ENCODE measurements at regions not wholly inside any gene's neighbourhood (a gene's known extent, or its start where the extent isn't known, plus 50 kb on each side); places are given as distances from the start of the nearest gene placed in this dataset.
"Not testable (repeated sequence)": the region's sequence is repeated elsewhere in the genome, so short reads cannot be mapped to it uniquely, and the experiment has no call there.

GRCh38 chr20:33923740-33924139 is 70.0 kb upstream of the RALY start:
- H3K4me3 ChIP-seq: no peak overlapping the region
- in situ Hi-C loops (cut with MboI; ENCODE audit: low pct_unique_long_range_greater_than_20kb in 2 of 9, low sequenced_read_pairs in 9 of 9, unreplicated experiment in 9 of 9): no loop called here
- ATAC-seq (replicated peaks in 6 of 8): peak in 4 of 8 experiments; percentile 60 to 96 (median 92)
- 0 to 83% (median 76%) methylated on average over 1 to 4 of the region's 4 CpGs; no CpG with 5 or more reads in 5 of the 10 experiments for WGBS, 10 experiments
- H3K4me1 ChIP-seq (replicated peaks in 1 of 2): peaks cover 6 to 11% of the 10 kb centered on the region in 2 donors
- H3K27ac ChIP-seq: no peak overlapping the region

GRCh38 chr20:33925867-33926266 is 67.8 kb upstream of the RALY start:
- H3K27ac ChIP-seq: no peak overlapping the region
- no peak for ATAC-seq (replicated peaks in 6 of 8)
- WGBS, 10 experiments: 30 to 100% (median 86%) methylated on average over 1 to 2 of the region's 2 CpGs; no CpG with 5 or more reads in 1 of the 10 experiments
- peaks cover 6 to 11% of the 10 kb centered on the region in 2 donors for H3K4me1 ChIP-seq (replicated peaks in 1 of 2)
- in situ Hi-C loops (cut with MboI; ENCODE audit: low pct_unique_long_range_greater_than_20kb in 2 of 9, low sequenced_read_pairs in 9 of 9, unreplicated experiment in 9 of 9): no loop called here
- H3K4me3 ChIP-seq: no peak overlapping the region

- in situ Hi-C loops (cut with MboI; ENCODE audit: low pct_unique_long_range_greater_than_20kb in 2 of 9, low sequenced_read_pairs in 9 of 9, unreplicated experiment in 9 of 9): no loop called here
- peaks cover 6 to 11% of the 10 kb centered on the region in 2 donors for H3K4me1 ChIP-seq (replicated peaks in 1 of 2)
- ATAC-seq (replicated peaks in 6 of 8): no peak
- H3K27ac ChIP-seq: no peak overlapping the region
- WGBS, 10 experiments: 67 to 100% (median 80%) methylated on average over 1 to 6 of the region's 7 CpGs; no CpG with 5 or more reads in 4 of the 10 experiments
- no peak overlapping the region for H3K4me3 ChIP-seq
Measured at GRCh38 chr20:33926425-33926824, 67.3 kb upstream of the RALY start.

DNA sequence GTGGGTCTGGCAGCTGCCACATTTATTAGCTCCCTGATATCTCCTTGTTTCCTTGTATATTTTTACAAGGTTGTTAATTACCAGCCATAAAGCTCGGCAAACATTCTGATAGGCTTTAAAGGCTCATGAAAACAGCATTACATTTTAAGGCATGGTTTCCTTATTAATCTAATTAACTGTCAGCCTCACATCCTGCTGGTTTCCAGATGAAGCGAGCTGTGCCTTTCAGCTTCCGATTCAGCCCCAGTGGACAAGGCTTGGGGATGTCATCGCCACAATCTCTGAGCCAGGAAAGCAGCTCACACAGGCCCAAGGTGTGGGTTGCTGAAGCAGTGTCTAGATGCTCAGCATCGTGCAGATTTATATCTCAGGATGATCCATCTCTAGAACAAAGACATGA is 66.0 kb upstream of the RALY start:
- 42 to 100% (median 82%) methylated on average over 1 to 4 of the region's 5 CpGs; no CpG with 5 or more reads in 5 of the 10 experiments for WGBS, 10 experiments
- in situ Hi-C loops (cut with MboI; ENCODE audit: low pct_unique_long_range_greater_than_20kb in 2 of 9, low sequenced_read_pairs in 9 of 9, unreplicated experiment in 9 of 9): no loop called here
- Histone ChIP-seq H3K4me3 (no peak overlapping the region), H3K27ac (no peak overlapping the region), H3K4me1 (replicated peaks in 1 of 2) (peaks cover 6 to 11% of the 10 kb centered on the region in 2 donors)
- ATAC-seq (replicated peaks in 6 of 8): peak in 5 of 8 experiments; percentile 35 to 70 (median 52)

DNA sequence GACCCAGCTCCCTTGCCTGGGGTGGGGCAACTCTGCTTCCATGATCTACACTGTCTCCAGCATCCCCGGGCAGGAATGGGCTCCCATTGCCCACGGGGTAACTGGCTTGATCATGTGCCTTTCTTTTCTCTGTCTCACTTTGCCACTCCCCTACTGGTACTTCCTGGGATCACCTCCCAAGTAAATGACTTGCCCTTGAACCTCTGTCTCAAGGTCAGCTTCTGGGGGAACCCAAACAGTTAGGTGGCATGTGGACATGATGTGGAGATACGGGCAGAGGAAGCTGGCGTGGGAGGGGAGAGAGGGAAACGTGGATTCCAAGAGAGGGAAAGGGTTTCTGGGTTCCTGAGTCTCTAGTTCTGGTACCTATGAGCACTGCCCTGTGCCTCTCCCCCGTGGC is 63.8 kb upstream of the RALY start:
- ATAC-seq (replicated peaks in 6 of 8): no peak
- Histone ChIP-seq H3K27ac (no peak overlapping the region), H3K4me1 (replicated peaks in 1 of 2) (peaks cover 4 to 6% of the 10 kb centered on the region in 2 donors), H3K4me3 (no peak overlapping the region)
- WGBS, 10 experiments: 0 to 89% (median 20%) methylated on average over 1 to 4 of the region's 6 CpGs; no CpG with 5 or more reads in 5 of the 10 experiments
- in situ Hi-C loops (cut with MboI; ENCODE audit: low pct_unique_long_range_greater_than_20kb in 2 of 9, low sequenced_read_pairs in 9 of 9, unreplicated experiment in 9 of 9): no loop called here

DNA sequence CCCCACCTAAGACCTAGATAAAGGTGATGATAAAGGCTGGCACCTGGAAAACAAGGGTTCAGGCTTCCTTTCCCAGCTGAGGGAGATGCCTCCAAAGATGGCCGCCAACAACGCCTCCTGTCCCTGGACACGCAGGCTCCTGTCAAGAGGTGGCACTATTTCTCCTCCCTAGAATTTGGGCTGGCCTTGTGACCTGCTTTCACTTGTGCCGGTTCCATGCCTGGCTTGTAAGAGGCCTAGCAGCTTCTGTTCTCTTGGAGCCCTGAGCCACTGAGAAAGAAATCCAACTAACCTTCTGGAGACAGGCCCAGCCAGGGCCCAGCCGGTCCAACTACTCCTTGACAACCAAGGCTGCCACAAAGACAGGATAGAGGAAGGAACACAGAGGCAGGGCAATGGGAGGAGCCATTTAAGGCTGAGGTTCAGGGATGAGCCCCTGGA is 60.2 kb upstream of the RALY start:
- peaks cover 0 to 5% of the 10 kb centered on the region in 2 donors for H3K4me1 ChIP-seq (replicated peaks in 1 of 2)
- ATAC-seq (replicated peaks in 6 of 8): peak in 6 of 8 experiments; percentile 19 to 96 (median 80)
- no peak overlapping the region for H3K4me3 ChIP-seq
- WGBS, 10 experiments: 0 to 100% (median 33%) methylated on average over 1 to 3 of the region's 5 CpGs; no CpG with 5 or more reads in 4 of the 10 experiments
- in situ Hi-C loops (cut with MboI; ENCODE audit: low pct_unique_long_range_greater_than_20kb in 2 of 9, low sequenced_read_pairs in 9 of 9, unreplicated experiment in 9 of 9): no loop called here
- H3K27ac ChIP-seq: no peak overlapping the region

- in situ Hi-C loops (cut with MboI; ENCODE audit: low pct_unique_long_range_greater_than_20kb in 2 of 9, low sequenced_read_pairs in 9 of 9, unreplicated experiment in 9 of 9): no loop called here
- Histone ChIP-seq H3K4me3 (no peak overlapping the region), H3K4me1 (replicated peaks in 1 of 2) (peaks cover 0 to 5% of the 10 kb centered on the region in 2 donors), H3K27ac (no peak overlapping the region)
- peak in 5 of 8 experiments; percentile 41 to 77 (median 62) for ATAC-seq (replicated peaks in 6 of 8)
- WGBS, 10 experiments: 0 to 72% (median 21%) methylated on average over 1 to 5 of the region's 5 CpGs; no CpG with 5 or more reads in 1 of the 10 experiments
Measured at GRCh38 chr20:33936656-33937055, 57.1 kb upstream of the RALY start.

- H3K27ac ChIP-seq; H3K4me1 ChIP-seq (replicated peaks in 1 of 2); in situ Hi-C loops (cut with MboI; ENCODE audit: low pct_unique_long_range_greater_than_20kb in 2 of 9, low sequenced_read_pairs in 9 of 9, unreplicated experiment in 9 of 9); H3K4me3 ChIP-seq: not testable (repeated sequence)
- 80 to 100% (median 95%) methylated on average over 1 to 4 of the region's 5 CpGs; no CpG with 5 or more reads in 5 of the 10 experiments for WGBS, 10 experiments
- peak in 3 of 8 experiments; percentile 37 to 75 (median 54) for ATAC-seq (replicated peaks in 6 of 8)
Measured at GRCh38 chr20:33939031-33939430, 54.7 kb upstream of the RALY start.

GRCh38 chr20:33940666-33941065 is 53.0 kb upstream of the RALY start:
- Histone ChIP-seq H3K4me1 (replicated peaks in 1 of 2) (peaks cover 3 to 7% of the 10 kb centered on the region in 2 donors), H3K27ac (no peak overlapping the region), H3K4me3 (no peak overlapping the region)
- in situ Hi-C loops (cut with MboI; ENCODE audit: low pct_unique_long_range_greater_than_20kb in 2 of 9, low sequenced_read_pairs in 9 of 9, unreplicated experiment in 9 of 9): no loop called here
- ATAC-seq (replicated peaks in 6 of 8): no peak
- 76 to 100% (median 87%) methylated on average over 1 to 3 of the region's 3 CpGs; no CpG with 5 or more reads in 2 of the 10 experiments for WGBS, 10 experiments

Measured in motor neuron (in vitro differentiated cells).